ENCODE measurements at regions not wholly inside any gene's neighbourhood (a gene's known extent, or its start where the extent isn't known, plus 50 kb on each side); places are given as distances from the start of the nearest gene placed in this dataset.

GRCh38 chr10:61845950-61846268 lies 55.6 kb upstream of the ARID5B start:
- peaks cover 0 to 5% (median 0%) of the 10 kb centered on the region in 3 donors for H3K4me1 ChIP-seq (ENCODE audit: control insufficient read depth in 2 of 3, insufficient read depth in 2 of 3, low read depth in 1 of 3, low read length in 3 of 3)
- TF ChIP-seq CTCF (IDR thresholded peaks at IDR 0.05; ENCODE audit: borderline replicate concordance, extremely low read depth, insufficient read depth) = no peak
- H3K27me3 ChIP-seq (ENCODE audit: control insufficient read depth, insufficient read depth, low read length) = no peaks in the 10 kb centered on the region
- no peak overlapping the region for H3K27ac ChIP-seq (ENCODE audit: low read depth in 2 of 2, low read length in 2 of 2)
- intact Hi-C loops (cut with DNase I) = no loop called here
- FAIRE-seq (no peak), DNase-seq (no peak)
- no peaks in the 10 kb centered on the region for H3K36me3 ChIP-seq (ENCODE audit: control insufficient read depth in 2 of 3, insufficient read depth in 3 of 3, low read length in 3 of 3)
- no peak overlapping the region for H3K9ac ChIP-seq (ENCODE audit: low read length in 3 of 3)
- no peak overlapping the region for H3K4me3 ChIP-seq (ENCODE audit: low read length in 3 of 3)
- H3K9me3 ChIP-seq (ENCODE audit: control insufficient read depth in 2 of 3, insufficient read depth in 1 of 3, low read length in 3 of 3) = no peaks in the 10 kb centered on the region

GRCh38 chr10:61846370-61847031 lies 55.0 kb upstream of the ARID5B start:
- H3K27ac ChIP-seq (ENCODE audit: low read depth in 2 of 2, low read length in 2 of 2) = no peak overlapping the region
- no peak overlapping the region for H3K4me3 ChIP-seq (ENCODE audit: low read length in 3 of 3)
- no peaks in the 10 kb centered on the region for H3K27me3 ChIP-seq (ENCODE audit: control insufficient read depth, insufficient read depth, low read length)
- H3K4me1 ChIP-seq (ENCODE audit: control insufficient read depth in 2 of 3, insufficient read depth in 2 of 3, low read depth in 1 of 3, low read length in 3 of 3) = no peaks in the 10 kb centered on the region
- FAIRE-seq = no peak
- intact Hi-C loops (cut with DNase I) = no loop called here
- no peaks in the 10 kb centered on the region for H3K9me3 ChIP-seq (ENCODE audit: control insufficient read depth in 2 of 3, insufficient read depth in 1 of 3, low read length in 3 of 3)
- no peak overlapping the region for H3K9ac ChIP-seq (ENCODE audit: low read length in 3 of 3)
- no peak for TF ChIP-seq CTCF (IDR thresholded peaks at IDR 0.05; ENCODE audit: borderline replicate concordance, extremely low read depth, insufficient read depth)
- no peaks in the 10 kb centered on the region for H3K36me3 ChIP-seq (ENCODE audit: control insufficient read depth in 2 of 3, insufficient read depth in 3 of 3, low read length in 3 of 3)
- DNase-seq = no peak

GRCh38 chr10:61847087-61847486 lies 54.4 kb upstream of the ARID5B start:
- Histone ChIP-seq H3K27me3 (ENCODE audit: control insufficient read depth, insufficient read depth, low read length) (no peaks in the 10 kb centered on the region), H3K9ac (ENCODE audit: low read length in 3 of 3) (no peak overlapping the region), H3K4me3 (ENCODE audit: low read length in 3 of 3) (no peak overlapping the region), H3K9me3 (ENCODE audit: control insufficient read depth in 2 of 3, insufficient read depth in 1 of 3, low read length in 3 of 3) (no peaks in the 10 kb centered on the region), H3K36me3 (ENCODE audit: control insufficient read depth in 2 of 3, insufficient read depth in 3 of 3, low read length in 3 of 3) (no peaks in the 10 kb centered on the region), H3K27ac (ENCODE audit: low read depth in 2 of 2, low read length in 2 of 2) (no peak overlapping the region), H3K4me1 (ENCODE audit: control insufficient read depth in 2 of 3, insufficient read depth in 2 of 3, low read depth in 1 of 3, low read length in 3 of 3) (no peaks in the 10 kb centered on the region)
- DNase-seq (no peak), FAIRE-seq (no peak)
- intact Hi-C loops (cut with DNase I) = no loop called here
- no peak for TF ChIP-seq CTCF (IDR thresholded peaks at IDR 0.05; ENCODE audit: borderline replicate concordance, extremely low read depth, insufficient read depth)

GRCh38 chr10:61847640-61848039 lies 53.9 kb upstream of the ARID5B start:
- no peak overlapping the region for H3K4me3 ChIP-seq (ENCODE audit: low read length in 3 of 3)
- intact Hi-C loops (cut with DNase I) = no loop called here
- no peaks in the 10 kb centered on the region for H3K27me3 ChIP-seq (ENCODE audit: control insufficient read depth, insufficient read depth, low read length)
- TF ChIP-seq CTCF (IDR thresholded peaks at IDR 0.05; ENCODE audit: borderline replicate concordance, extremely low read depth, insufficient read depth) = no peak
- H3K9ac ChIP-seq (ENCODE audit: low read length in 3 of 3) = no peak overlapping the region
- H3K36me3 ChIP-seq (ENCODE audit: control insufficient read depth in 2 of 3, insufficient read depth in 3 of 3, low read length in 3 of 3) = no peaks in the 10 kb centered on the region
- DNase-seq (no peak), FAIRE-seq (no peak)
- H3K27ac ChIP-seq (ENCODE audit: low read depth in 2 of 2, low read length in 2 of 2) = no peak overlapping the region
- H3K4me1 ChIP-seq (ENCODE audit: control insufficient read depth in 2 of 3, insufficient read depth in 2 of 3, low read depth in 1 of 3, low read length in 3 of 3) = no peaks in the 10 kb centered on the region
- H3K9me3 ChIP-seq (ENCODE audit: control insufficient read depth in 2 of 3, insufficient read depth in 1 of 3, low read length in 3 of 3) = no peaks in the 10 kb centered on the region
